ENCODE measurements at regions not wholly inside any gene's neighbourhood (a gene's known extent, or its start where the extent isn't known, plus 50 kb on each side); places are given as distances from the start of the nearest gene placed in this dataset.

DNA sequence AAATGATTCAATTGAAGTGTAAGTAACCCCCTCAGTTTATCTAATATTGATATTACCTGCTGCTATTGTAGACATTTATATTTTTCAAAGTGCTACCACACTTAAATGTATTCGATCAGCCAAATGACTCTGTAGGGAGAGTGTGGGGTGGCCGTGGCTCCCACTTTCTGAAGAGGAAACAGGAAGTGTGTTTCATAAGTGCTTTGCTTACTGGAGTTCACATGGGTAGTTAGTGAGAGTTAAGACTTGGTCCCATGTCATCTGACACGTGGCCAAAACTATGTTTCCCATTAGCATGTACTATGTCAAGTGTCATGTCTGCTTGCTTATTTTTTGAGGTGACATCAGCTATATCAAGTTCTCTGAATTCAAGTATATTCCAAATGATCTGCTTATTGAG is 308.1 kb upstream of the GATB start:
- TF ChIP-seq, protein P1, sequence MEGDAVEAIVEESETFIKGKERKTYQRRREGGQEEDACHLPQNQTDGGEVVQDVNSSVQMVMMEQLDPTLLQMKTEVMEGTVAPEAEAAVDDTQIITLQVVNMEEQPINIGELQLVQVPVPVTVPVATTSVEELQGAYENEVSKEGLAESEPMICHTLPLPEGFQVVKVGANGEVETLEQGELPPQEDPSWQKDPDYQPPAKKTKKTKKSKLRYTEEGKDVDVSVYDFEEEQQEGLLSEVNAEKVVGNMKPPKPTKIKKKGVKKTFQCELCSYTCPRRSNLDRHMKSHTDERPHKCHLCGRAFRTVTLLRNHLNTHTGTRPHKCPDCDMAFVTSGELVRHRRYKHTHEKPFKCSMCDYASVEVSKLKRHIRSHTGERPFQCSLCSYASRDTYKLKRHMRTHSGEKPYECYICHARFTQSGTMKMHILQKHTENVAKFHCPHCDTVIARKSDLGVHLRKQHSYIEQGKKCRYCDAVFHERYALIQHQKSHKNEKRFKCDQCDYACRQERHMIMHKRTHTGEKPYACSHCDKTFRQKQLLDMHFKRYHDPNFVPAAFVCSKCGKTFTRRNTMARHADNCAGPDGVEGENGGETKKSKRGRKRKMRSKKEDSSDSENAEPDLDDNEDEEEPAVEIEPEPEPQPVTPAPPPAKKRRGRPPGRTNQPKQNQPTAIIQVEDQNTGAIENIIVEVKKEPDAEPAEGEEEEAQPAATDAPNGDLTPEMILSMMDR (IDR thresholded peaks at IDR 0.05; ENCODE audit: poor library complexity): no peak
- TF ChIP-seq EZH2 (IDR thresholded peaks at IDR 0.05; ENCODE audit: borderline replicate concordance): no peak

All from hepatocyte (in vitro differentiated cells).